Transverse colon (tissue), 4 donors: ENCODE measurements at regions not wholly inside any gene's neighbourhood (a gene's known extent, or its start where the extent isn't known, plus 50 kb on each side); places are given as distances from the start of the nearest gene placed in this dataset.

Experiments used
- CTCF ChIP-seq, 5 experiments: fragments of 200-600 bp in 3 of 5; fragments of 450-650 bp in 2 of 5; sonication (generic) in 3 of 5; IDR thresholded peaks; 1 replicate in 2 of 5; 2 replicates in 3 of 5; pipeline ENCODE4 v1.5.1; 2016 to 2017; ENCODE audit warnings: antibody characterized with exemption in 5 of 5, inconsistent platforms in 3 of 5, mild to moderate bottlenecking in 2 of 5, moderate library complexity in 1 of 5
- POLR2A ChIP-seq: fragments of 450-650 bp; IDR thresholded peaks from one replicate; pipeline ENCODE4 v1.6.1; 2016; ENCODE audit warnings: antibody characterized with exemption, mild to moderate bottlenecking, moderate library complexity
- POLR2AphosphoS5 ChIP-seq, 3 donors: sonication (generic); formaldehyde crosslinking; IDR thresholded peaks; one replicate each; pipeline ENCODE4 v1.6.1; 2016; ENCODE audit warnings: antibody characterized with exemption in 3 of 3

- no peak for TF ChIP-seq CTCF (IDR thresholded peaks at IDR 0.05)
- TF ChIP-seq POLR2AphosphoS5 (IDR thresholded peaks at IDR 0.05): no peak
- no peak for TF ChIP-seq POLR2A
These were observed 222.6 kb upstream of the INTU start for GRCh38 chr4:127410201-127410600.
